ENCODE measurements at regions not wholly inside any gene's neighbourhood (a gene's known extent, or its start where the extent isn't known, plus 50 kb on each side); places are given as distances from the start of the nearest gene placed in this dataset.

GRCh38 chr5:163190784-163191183, 246.6 kb upstream of the CCNG1 start:
- DNase-seq (ENCODE audit: low read depth) (no peak), FAIRE-seq (no peak)
- TF ChIP-seq, protein P1, sequence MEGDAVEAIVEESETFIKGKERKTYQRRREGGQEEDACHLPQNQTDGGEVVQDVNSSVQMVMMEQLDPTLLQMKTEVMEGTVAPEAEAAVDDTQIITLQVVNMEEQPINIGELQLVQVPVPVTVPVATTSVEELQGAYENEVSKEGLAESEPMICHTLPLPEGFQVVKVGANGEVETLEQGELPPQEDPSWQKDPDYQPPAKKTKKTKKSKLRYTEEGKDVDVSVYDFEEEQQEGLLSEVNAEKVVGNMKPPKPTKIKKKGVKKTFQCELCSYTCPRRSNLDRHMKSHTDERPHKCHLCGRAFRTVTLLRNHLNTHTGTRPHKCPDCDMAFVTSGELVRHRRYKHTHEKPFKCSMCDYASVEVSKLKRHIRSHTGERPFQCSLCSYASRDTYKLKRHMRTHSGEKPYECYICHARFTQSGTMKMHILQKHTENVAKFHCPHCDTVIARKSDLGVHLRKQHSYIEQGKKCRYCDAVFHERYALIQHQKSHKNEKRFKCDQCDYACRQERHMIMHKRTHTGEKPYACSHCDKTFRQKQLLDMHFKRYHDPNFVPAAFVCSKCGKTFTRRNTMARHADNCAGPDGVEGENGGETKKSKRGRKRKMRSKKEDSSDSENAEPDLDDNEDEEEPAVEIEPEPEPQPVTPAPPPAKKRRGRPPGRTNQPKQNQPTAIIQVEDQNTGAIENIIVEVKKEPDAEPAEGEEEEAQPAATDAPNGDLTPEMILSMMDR (IDR thresholded peaks at IDR 0.05; ENCODE audit: insufficient read depth, low read length, severe bottlenecking), result no peak
- Histone ChIP-seq H3K27me3 (ENCODE audit: control insufficient read depth, insufficient read depth, low read length) (no peaks in the 10 kb centered on the region), H3K4me3 (ENCODE audit: low read depth, low read length) (no peak overlapping the region), H3K36me3 (ENCODE audit: control insufficient read depth, insufficient read depth, low read length) (no peaks in the 10 kb centered on the region)

- FAIRE-seq, result no peak
- Histone ChIP-seq H3K27me3 (ENCODE audit: control insufficient read depth, insufficient read depth, low read length) (no peaks in the 10 kb centered on the region), H3K36me3 (ENCODE audit: control insufficient read depth, insufficient read depth, low read length) (no peaks in the 10 kb centered on the region), H3K4me3 (ENCODE audit: low read depth, low read length) (no peak overlapping the region)
- no peak for DNase-seq (ENCODE audit: low read depth)
- TF ChIP-seq, protein P1 (IDR thresholded peaks at IDR 0.05; ENCODE audit: insufficient read depth, low read length, severe bottlenecking), result no peak
Measured at GRCh38 chr5:163193886-163194285, 243.5 kb upstream of the CCNG1 start.

GRCh38 chr5:163205645-163206044, 231.8 kb upstream of the CCNG1 start:
- FAIRE-seq (no peak), DNase-seq (ENCODE audit: low read depth) (no peak)
- Histone ChIP-seq H3K4me3 (ENCODE audit: low read depth, low read length) (no peak overlapping the region), H3K27me3 (ENCODE audit: control insufficient read depth, insufficient read depth, low read length) (no peaks in the 10 kb centered on the region), H3K36me3 (ENCODE audit: control insufficient read depth, insufficient read depth, low read length) (no peaks in the 10 kb centered on the region)
- TF ChIP-seq, protein P1 (IDR thresholded peaks at IDR 0.05; ENCODE audit: insufficient read depth, low read length, severe bottlenecking), result no peak

DNA sequence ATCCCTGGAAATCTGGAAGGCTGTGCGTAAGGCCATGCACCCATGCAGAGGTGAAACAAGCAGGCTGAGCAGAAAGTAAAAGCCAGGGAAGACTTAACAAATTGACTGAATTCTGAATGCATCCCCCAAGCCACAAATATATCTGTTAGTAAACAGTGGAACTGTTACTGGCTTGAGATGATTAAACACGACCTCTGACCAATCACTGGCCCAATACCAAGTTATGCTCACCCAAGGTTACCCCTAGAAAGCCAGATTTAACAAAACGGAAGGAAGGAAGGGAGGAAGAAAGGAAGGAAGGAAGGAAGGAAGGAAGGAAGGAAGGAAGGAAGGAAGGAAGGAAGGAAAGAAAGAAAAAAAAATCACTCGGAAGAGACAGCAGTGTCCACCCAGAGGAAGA, 215.8 kb upstream of the CCNG1 start:
- TF ChIP-seq, protein P1 (IDR thresholded peaks at IDR 0.05; ENCODE audit: insufficient read depth, low read length, severe bottlenecking), result no peak
- no peak for FAIRE-seq
- no peak for DNase-seq (ENCODE audit: low read depth)
- Histone ChIP-seq H3K27me3 (ENCODE audit: control insufficient read depth, insufficient read depth, low read length) (no peaks in the 10 kb centered on the region), H3K4me3 (ENCODE audit: low read depth, low read length) (no peak overlapping the region), H3K36me3 (ENCODE audit: control insufficient read depth, insufficient read depth, low read length) (no peaks in the 10 kb centered on the region)

DNA sequence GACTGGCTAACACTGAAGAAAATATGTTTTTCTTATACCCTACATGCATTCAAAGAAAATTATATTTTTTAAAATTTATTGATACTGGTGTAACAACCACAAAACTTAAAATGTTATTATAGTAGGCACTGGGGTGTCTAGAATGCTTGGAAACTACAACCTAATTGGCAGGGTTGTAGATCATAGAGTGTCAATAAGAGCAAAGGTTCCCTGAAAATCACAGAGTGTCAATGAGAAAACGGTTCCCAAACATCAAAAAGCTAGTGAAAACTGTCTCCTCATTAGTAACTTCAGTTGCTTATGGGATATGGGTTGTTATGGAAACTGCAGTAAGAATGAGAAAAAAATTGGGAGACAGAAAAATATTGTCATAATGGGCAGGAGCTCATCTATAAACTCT, 214.4 kb upstream of the CCNG1 start:
- Histone ChIP-seq H3K4me3 (ENCODE audit: low read depth, low read length) (no peak overlapping the region), H3K27me3 (ENCODE audit: control insufficient read depth, insufficient read depth, low read length) (no peaks in the 10 kb centered on the region), H3K36me3 (ENCODE audit: control insufficient read depth, insufficient read depth, low read length) (no peaks in the 10 kb centered on the region)
- no peak for FAIRE-seq
- DNase-seq (ENCODE audit: low read depth), result no peak
- TF ChIP-seq, protein P1 (IDR thresholded peaks at IDR 0.05; ENCODE audit: insufficient read depth, low read length, severe bottlenecking), result no peak

DNA sequence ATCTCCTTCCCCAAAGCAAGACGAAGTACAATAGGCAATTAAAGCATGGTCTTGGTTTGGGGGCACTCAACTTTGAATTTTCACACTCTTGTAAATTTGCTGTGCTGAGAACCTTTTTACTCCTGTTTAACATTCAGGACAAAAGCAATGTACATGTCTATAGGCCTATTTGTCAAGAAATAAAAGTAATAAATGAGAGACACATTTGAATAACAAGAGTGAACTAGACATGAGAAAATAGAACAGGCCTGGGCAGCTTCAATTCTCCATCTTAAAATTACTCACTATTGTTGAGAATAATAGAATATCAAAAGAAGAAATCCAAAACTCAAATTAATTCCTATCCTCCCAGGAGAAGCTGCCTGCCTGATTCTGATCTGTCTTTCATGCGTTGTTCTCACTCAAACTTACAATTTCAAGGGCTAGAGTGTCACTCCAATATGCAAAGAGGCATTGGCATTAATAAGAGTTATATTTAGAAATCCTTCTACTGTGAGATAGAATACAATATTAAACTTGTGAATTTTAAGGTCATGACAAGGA, 192.9 kb upstream of the CCNG1 start:
- no peak for FAIRE-seq
- no peak for DNase-seq (ENCODE audit: low read depth)
- TF ChIP-seq, protein P1 (IDR thresholded peaks at IDR 0.05; ENCODE audit: insufficient read depth, low read length, severe bottlenecking), result no peak
- Histone ChIP-seq H3K4me3 (ENCODE audit: low read depth, low read length) (no peak overlapping the region), H3K27me3 (ENCODE audit: control insufficient read depth, insufficient read depth, low read length) (no peaks in the 10 kb centered on the region), H3K36me3 (ENCODE audit: control insufficient read depth, insufficient read depth, low read length) (no peaks in the 10 kb centered on the region)
